Colonic mucosa (tissue), 4 donors: ENCODE measurements at regions not wholly inside any gene's neighbourhood (a gene's known extent, or its start where the extent isn't known, plus 50 kb on each side); places are given as distances from the start of the nearest gene placed in this dataset.

Experiments
- DNase-seq: peaks from one replicate; pipeline ENCODE4 v3.0.0-alpha.2; 2020
- H3K27ac ChIP-seq: fragments of 200-600 bp; one replicate; pipeline ENCODE4 v1.8.0; 2021
- H3K27me3 ChIP-seq: fragments of 200-600 bp; one replicate; pipeline ENCODE4 v1.8.0; 2021
- H3K36me3 ChIP-seq: fragments of 200-600 bp; one replicate; pipeline ENCODE4 v1.8.0; 2021
- H3K4me1 ChIP-seq: fragments of 200-600 bp; one replicate; pipeline ENCODE4 v1.8.0; 2021; ENCODE audit warnings: mild to moderate bottlenecking
- H3K4me3 ChIP-seq: fragments of 200-600 bp; one replicate; pipeline ENCODE4 v1.8.0; 2021
- H3K9ac ChIP-seq, 2 donors: one replicate each; pipeline ENCODE4 v1.7.0; 2013; ENCODE audit warnings: control low read depth in 2 of 2, low read depth in 2 of 2, low read length in 2 of 2
- H3K9me3 ChIP-seq: fragments of 200-600 bp; one replicate; pipeline ENCODE4 v1.8.0; 2021
- CTCF ChIP-seq: fragments of 200-600 bp; IDR thresholded peaks from one replicate; pipeline ENCODE4 v1.8.0; 2022; ENCODE audit warnings: antibody characterized with exemption, mild to moderate bottlenecking
- intact Hi-C: fragments of 100-400 bp; cut with DNase I; formaldehyde crosslinking; loops from one replicate; pipeline ENCODE4 v1.14.1; 2022
- donor health status: healthy.
- donor health status: DM: no; HTN: no; CAD: no.
- donor health status: DM: no; HTN: no; CAD: no.

DNA sequence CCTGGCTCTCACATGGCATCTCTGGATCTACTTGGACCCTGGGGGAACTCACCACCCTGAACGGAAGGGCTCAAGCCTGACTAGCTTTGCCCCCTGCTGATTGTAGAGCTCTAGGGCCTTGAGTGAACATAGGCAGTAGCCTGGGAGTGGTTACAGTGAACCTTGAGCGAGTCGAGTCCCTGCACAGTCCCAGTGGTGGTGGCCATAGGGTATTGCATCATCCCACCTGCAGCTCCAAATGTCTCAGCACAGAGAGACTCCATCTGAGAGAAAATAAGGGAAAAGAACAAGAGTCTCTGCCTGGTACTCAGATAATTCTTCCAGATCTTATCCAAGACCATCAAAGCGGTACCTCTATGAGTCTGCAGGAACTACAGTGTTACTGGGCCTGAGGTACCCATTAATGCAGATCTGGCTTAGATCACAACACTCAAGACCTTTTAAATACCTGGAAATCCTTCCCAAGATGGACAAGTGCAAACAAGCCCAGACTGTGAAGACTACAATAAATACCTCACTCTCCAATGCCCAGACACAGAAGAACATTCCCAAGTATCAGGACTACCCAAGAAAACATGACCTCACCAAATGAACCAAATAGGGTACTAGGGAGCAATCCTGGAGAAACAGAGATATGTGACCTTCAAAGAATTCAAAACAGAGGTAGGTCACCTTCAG is 167.5 kb upstream of the TET2 start:
- H3K27ac ChIP-seq: no peak overlapping the region
- H3K4me1 ChIP-seq: no peaks in the 10 kb centered on the region
- DNase-seq: no peak
- no peaks in the 10 kb centered on the region for H3K9me3 ChIP-seq
- no peak for TF ChIP-seq CTCF
- intact Hi-C loops: no loop called here
- no peak overlapping the region for H3K9ac ChIP-seq
- no peaks in the 10 kb centered on the region for H3K36me3 ChIP-seq
- no peak overlapping the region for H3K4me3 ChIP-seq
- H3K27me3 ChIP-seq: no peaks in the 10 kb centered on the region

GRCh38 chr4:104983615-104984179 is 163.0 kb upstream of the TET2 start:
- Histone ChIP-seq H3K4me3 (no peak overlapping the region), H3K27ac (no peak overlapping the region), H3K9ac (no peak overlapping the region), H3K36me3 (no peaks in the 10 kb centered on the region), H3K9me3 (no peaks in the 10 kb centered on the region), H3K27me3 (no peaks in the 10 kb centered on the region), H3K4me1 (no peaks in the 10 kb centered on the region)
- no peak for TF ChIP-seq CTCF
- no peak for DNase-seq
- intact Hi-C loops: no loop called here

DNA sequence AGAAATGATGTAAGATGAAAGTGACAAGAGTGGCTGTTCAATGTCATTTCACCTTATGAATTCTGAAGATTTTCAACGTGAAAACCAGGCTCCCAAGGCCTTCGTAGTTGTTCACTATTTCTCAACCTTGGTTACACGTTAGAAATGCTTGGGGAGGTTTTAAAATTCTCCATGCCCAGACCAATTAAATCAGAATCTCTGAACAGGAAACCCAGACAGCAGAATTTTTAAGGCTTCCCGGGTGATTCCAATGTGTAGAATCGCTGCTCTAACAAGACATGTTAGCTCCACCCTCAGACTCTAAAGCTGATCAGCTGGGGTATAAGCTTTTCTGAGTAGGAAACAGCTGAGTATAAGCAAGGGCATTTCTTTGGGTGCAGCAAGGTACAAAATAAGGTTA is 160.4 kb upstream of the TET2 start:
- no peaks in the 10 kb centered on the region for H3K27me3 ChIP-seq
- intact Hi-C loops: no loop called here
- no peak overlapping the region for H3K9ac ChIP-seq
- TF ChIP-seq CTCF: no peak
- no peaks in the 10 kb centered on the region for H3K9me3 ChIP-seq
- H3K36me3 ChIP-seq: no peaks in the 10 kb centered on the region
- no peak overlapping the region for H3K4me3 ChIP-seq
- H3K27ac ChIP-seq: no peak overlapping the region
- H3K4me1 ChIP-seq: no peaks in the 10 kb centered on the region
- DNase-seq: no peak

GRCh38 chr4:104989371-104989770 is 157.3 kb upstream of the TET2 start:
- H3K4me1 ChIP-seq: no peaks in the 10 kb centered on the region
- H3K36me3 ChIP-seq: no peaks in the 10 kb centered on the region
- H3K27ac ChIP-seq: no peak overlapping the region
- intact Hi-C loops: no loop called here
- no peak for DNase-seq
- H3K9ac ChIP-seq: no peak overlapping the region
- H3K9me3 ChIP-seq: no peaks in the 10 kb centered on the region
- no peak overlapping the region for H3K4me3 ChIP-seq
- no peaks in the 10 kb centered on the region for H3K27me3 ChIP-seq
- TF ChIP-seq CTCF: no peak

- no peak for TF ChIP-seq CTCF
- intact Hi-C loops: no loop called here
- H3K27me3 ChIP-seq: no peaks in the 10 kb centered on the region
Observed at GRCh38 chr4:105002278-105002677, 144.4 kb upstream of the TET2 start.

More at GRCh38 chr4:105002278-105002677, 144.4 kb upstream of the TET2 start:
- Histone ChIP-seq H3K4me1 (no peaks in the 10 kb centered on the region), H3K9ac (no peak overlapping the region), H3K4me3 (no peak overlapping the region), H3K9me3 (no peaks in the 10 kb centered on the region), H3K36me3 (no peaks in the 10 kb centered on the region), H3K27ac (no peak overlapping the region)
- DNase-seq: no peak
